Prostate gland (tissue), 2 donors: ENCODE measurements at regions not wholly inside any gene's neighbourhood (a gene's known extent, or its start where the extent isn't known, plus 50 kb on each side); places are given as distances from the start of the nearest gene placed in this dataset.

Experiments
- POLR2A ChIP-seq: fragments of 450-650 bp; IDR thresholded peaks from one replicate; pipeline ENCODE4 v1.6.1; 2016; ENCODE audit warnings: antibody characterized with exemption, mild to moderate bottlenecking
- TF ChIP-seq, protein P1 (sequence below), 4 experiments: fragments of 200-600 bp in 2 of 4; fragments of 450-650 bp in 2 of 4; sonication (generic) in 2 of 4; IDR thresholded peaks; 1 replicate in 3 of 4; 2 replicates in 1 of 4; pipeline ENCODE4 v1.5.1; 2016 to 2019; ENCODE audit warnings: antibody characterized with exemption in 4 of 4, mild to moderate bottlenecking in 2 of 4, moderate library complexity in 2 of 4

DNA sequence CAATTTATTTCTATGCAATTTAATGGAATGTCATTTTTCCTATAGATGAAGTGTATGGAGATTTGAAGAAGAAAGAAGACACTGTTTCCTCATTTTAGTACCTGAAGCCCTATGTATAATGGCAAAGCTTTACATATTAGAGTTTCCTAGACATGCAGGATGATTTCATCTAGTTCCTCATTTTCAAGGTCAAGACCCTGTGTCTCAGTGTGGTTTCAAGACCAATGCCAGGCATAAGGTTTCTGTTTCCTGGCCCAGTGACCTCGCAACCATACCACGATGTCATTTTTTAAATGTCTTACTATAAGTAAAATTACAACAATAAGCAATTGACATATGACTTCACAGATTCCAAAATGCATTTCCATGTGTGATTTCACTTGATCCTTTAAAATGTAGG lies 336.5 kb upstream of the PRKCQ start:
- TF ChIP-seq, protein P1, sequence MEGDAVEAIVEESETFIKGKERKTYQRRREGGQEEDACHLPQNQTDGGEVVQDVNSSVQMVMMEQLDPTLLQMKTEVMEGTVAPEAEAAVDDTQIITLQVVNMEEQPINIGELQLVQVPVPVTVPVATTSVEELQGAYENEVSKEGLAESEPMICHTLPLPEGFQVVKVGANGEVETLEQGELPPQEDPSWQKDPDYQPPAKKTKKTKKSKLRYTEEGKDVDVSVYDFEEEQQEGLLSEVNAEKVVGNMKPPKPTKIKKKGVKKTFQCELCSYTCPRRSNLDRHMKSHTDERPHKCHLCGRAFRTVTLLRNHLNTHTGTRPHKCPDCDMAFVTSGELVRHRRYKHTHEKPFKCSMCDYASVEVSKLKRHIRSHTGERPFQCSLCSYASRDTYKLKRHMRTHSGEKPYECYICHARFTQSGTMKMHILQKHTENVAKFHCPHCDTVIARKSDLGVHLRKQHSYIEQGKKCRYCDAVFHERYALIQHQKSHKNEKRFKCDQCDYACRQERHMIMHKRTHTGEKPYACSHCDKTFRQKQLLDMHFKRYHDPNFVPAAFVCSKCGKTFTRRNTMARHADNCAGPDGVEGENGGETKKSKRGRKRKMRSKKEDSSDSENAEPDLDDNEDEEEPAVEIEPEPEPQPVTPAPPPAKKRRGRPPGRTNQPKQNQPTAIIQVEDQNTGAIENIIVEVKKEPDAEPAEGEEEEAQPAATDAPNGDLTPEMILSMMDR (IDR thresholded peaks at IDR 0.05), result no peak
- TF ChIP-seq POLR2A, result no peak
